Anterior cingulate cortex (tissue), 58 donors: ENCODE measurements at regions not wholly inside any gene's neighbourhood (a gene's known extent, or its start where the extent isn't known, plus 50 kb on each side); places are given as distances from the start of the nearest gene placed in this dataset.

Experiments used
- DNase-seq, 58 donors: peaks; one replicate each; lab custom pipeline; 2025; lab: John Stamatoyannopoulos, UW

GRCh38 chr15:63454503-63455211, 49.7 kb upstream of the USP3 start:
- no peak for DNase-seq
